ENCODE measurements at regions not wholly inside any gene's neighbourhood (a gene's known extent, or its start where the extent isn't known, plus 50 kb on each side); places are given as distances from the start of the nearest gene placed in this dataset.

DNA sequence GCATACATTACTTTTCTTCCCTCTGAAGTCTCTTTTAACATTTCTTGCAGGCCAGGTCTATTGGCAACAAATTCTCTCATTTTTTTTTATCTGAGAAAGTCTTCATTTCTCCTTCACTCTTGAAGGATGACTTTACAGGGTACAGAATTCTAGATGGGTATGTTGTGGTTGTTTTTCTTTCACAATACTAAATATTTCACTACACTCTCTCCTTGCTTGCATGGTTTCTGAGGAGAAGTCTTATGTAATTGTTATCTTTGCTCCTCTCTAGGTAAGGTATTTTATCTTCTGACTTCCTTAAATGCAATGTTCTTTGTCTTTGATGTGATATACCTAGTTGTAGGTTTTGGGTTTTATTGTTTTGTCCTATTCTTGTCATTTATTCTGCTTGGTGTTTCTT is 371.1 kb downstream of the FIGN start:
- TF ChIP-seq POLR2A (IDR thresholded peaks at IDR 0.05; ENCODE audit: low read length) (no peak), GATA1 (IDR thresholded peaks at IDR 0.05; ENCODE audit: low read depth, low read length) (no peak)

Measured in erythroblast (primary cell).